HG02852 (cell line): ENCODE measurements at regions not wholly inside any gene's neighbourhood (a gene's known extent, or its start where the extent isn't known, plus 50 kb on each side); places are given as distances from the start of the nearest gene placed in this dataset.
"Not testable (repeated sequence)": the region's sequence is repeated elsewhere in the genome, so short reads cannot be mapped to it uniquely, and the experiment has no call there.

Experiments used
- ATAC-seq: cut with Tn5 transposase; IDR thresholded peaks from one replicate; pipeline ENCODE4 v1.9.1; 2021; ENCODE audit warnings: mild to moderate bottlenecking, moderate library complexity; ENCODE audit not compliant: unreplicated experiment

- no peak for ATAC-seq
Observed at GRCh38 chr12:78269620-78270019, 438.9 kb downstream of the NAV3 start.

- no peak for ATAC-seq
Observed at GRCh38 chr12:78271546-78271945, 440.9 kb downstream of the NAV3 start.

- ATAC-seq = no peak
Observed at GRCh38 chr12:78275886-78276285, 445.2 kb downstream of the NAV3 start.

DNA sequence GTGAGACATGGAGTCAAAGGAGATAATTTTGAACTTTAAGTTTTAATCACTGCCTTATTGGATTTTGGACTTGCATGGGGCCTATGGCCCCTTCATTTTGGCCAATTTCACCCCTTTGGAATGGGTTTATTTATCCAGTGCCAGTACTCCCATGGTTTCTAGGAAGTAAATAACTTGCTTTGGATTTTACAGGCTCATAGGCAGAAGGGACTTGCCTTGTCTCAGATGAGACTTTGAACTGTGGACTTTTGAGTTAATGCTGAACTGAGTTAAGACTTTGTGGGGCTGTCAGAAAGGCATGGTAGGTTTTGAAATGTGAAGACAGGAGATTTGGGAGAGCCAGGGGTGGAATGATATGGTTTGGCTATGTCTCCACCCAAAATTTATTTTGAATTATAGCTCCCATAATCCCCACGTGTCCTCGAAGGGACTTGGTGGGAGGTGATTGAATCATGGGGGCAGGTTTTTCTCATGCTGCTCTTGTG lies 448.1 kb downstream of the NAV3 start:
- ATAC-seq = no peak

- ATAC-seq = no peak
Observed at GRCh38 chr12:78279567-78279966, 448.9 kb downstream of the NAV3 start.

DNA sequence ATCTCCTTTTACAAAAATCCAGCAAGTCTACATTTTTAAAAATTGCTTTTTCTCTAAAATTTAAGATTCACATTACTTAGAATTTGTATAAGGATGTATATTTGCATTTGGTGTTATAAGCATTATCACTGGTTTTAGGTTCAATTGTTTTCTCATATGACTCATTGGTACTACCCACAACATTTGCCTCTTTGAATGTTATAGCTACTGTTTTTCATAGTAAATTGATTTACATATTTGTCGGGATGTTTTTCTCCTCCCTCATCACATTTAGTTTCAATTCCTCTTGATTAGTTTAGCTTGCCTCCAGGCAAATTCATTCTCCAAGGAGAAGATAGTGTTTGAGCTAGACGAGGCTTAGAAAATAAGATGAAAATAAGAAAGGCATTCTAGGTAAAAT lies 450.4 kb downstream of the NAV3 start:
- not testable (repeated sequence) for ATAC-seq

GRCh38 chr12:78284417-78284816 lies 453.7 kb downstream of the NAV3 start:
- no peak for ATAC-seq

DNA sequence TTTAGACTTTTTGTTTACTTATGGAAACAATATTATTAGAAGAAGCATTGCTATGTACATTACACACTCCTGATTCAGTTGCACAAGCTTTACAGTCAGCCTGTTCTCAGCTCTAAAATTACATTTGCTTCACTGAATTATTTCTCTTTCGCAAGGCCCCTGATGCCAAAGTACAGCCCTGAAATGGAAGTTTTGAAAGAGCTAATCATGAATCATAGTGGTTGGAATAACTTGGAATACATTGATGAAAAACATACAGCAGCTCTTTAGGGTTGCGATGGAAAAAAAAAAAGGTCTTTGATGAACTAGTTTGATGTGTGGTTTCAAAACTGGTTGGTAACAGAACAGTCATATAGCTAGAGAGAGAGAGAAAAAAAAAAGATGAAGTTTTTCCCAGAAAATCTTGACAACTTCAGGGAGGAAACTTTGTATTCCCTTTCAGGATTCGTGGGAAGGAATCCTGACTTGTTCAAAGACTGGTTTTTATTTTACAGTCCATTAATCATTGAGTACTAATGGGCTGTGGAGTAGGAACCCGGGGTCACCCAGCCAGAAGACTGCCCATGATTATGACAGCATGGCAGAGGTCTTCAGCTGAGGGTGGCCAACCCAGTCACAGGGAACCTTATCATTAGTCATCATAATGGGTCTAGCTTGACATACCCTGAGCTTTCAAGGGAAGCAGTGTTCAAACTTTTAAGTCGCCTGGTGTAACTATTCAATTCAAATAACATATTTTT lies 460.1 kb downstream of the NAV3 start:
- ATAC-seq = no peak

DNA sequence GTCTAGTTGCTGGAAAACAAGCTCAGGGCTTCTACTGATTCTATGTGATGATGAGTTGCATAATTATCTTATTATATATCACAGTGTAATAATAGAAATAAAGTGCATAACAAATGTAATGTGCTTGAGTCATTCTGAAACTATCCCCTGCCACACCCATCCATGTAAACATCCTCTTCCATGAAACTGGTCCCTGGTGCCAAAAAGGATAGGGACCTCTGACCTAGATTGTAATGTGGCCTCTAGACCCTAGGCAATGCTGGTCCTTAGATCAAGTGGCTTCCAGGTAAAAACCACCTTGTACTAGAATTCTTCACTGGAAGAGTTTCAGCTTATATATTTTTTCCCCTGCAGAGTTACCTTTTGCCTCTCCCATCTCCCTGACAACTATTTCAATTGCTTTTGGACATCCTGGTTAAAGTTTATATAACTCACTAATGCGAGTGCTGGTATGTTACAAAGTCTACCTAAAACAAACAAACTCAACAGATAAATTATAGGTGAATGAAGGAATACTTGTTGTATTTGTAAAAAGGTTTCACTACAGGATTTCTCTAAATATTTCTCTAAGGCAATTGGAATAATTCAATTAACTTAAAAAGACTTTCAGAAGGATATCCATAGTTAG lies 462.5 kb downstream of the NAV3 start:
- no peak for ATAC-seq

DNA sequence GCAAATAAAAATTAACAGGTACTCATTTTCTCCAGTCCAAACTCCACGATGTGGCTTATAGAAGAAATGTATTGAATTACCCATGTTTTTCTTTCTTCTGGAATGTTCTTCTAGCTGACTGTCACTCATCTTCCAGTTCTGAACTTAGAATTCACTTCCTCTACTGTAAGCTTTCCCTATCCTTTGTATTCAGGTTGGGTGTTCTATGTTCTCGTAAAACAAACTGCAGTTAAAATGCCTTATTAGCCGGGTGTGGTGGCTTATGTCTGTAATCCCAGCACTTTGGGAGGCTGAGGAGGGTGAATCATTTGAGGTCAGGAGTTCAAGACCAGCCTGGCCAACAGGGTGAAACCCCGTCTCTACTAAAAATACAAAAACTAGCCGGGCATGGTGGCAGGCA lies 470.6 kb downstream of the NAV3 start:
- ATAC-seq = not testable (repeated sequence)

DNA sequence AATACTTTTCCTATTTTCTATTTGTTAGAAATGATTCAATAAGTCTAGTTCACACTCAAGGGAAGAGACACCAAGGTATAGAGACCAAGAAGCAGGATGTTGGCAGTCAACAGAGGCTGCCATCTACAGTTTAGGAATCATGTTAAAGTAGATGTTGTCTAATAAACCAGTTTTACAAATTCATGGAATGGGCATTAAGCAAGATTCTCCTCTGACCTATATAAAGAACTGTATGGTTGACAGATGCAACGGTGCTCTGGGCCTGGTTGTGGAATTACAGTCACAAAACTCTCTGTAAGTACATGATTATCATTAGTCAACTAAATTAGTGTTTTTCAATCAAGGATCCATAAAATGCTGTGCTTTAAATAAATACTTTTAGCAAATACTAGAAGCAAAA lies 475.1 kb downstream of the NAV3 start:
- ATAC-seq = no peak

DNA sequence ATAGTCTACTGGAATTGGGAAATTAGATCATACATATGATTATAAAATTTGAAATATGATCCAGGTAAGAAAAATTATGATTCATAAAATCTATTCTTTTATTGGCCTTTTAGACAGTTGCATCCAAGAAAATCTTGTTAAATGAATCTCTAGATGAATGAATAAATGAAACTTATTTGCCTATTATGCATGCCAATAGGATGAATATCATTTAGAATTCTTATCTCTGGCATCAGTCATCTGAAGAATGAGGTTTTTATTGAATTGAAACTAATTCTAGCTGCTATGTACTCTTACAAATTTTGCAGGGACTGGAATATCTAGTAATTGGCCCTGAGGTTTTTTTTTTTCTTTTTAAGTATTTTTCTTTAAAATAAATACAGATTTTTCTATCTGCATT lies 475.5 kb downstream of the NAV3 start:
- ATAC-seq = no peak

GRCh38 chr12:78308701-78309100 lies 478.0 kb downstream of the NAV3 start:
- ATAC-seq = no peak

- no peak for ATAC-seq
Observed at GRCh38 chr12:78315028-78315427, 484.3 kb downstream of the NAV3 start.

- ATAC-seq = no peak
Observed at GRCh38 chr12:78316136-78316535, 485.4 kb downstream of the NAV3 start.

DNA sequence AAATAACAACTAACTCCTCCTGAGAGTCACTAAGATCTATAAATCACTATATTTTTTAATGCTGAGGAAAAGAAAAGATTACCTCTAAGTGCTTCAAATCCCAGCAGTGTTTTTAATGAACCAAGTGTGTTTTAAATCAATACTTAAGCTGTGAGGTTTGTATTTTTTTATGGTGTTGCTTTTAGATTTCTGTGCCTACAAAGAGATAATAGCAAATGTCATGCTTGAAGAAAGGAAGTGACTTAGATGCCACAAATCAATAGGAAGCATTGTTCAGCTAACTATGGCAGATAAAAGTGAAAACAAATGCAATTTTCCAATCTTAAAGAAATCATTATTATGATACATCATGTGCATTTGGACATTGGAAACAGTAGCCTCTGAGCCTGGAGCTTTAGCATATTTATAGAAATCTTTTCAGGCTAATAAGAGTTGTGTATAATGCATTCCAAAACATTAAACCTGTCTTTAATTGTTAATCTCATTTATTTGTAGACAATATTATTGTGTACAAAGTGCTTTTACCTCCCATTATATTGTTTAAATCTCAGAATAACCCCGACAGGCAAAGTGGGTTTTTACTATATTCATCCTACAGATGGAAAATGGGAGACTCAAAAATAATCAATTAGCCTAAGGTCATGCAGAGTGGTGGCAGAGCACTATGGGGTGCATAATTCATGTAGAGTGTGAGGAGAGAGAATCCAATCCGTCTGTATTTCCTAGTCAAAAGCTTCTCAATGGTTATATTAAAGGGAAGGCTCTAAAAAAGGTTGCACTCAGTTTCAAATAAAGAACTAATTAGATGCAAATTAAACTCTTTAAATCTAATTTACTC lies 486.2 kb downstream of the NAV3 start:
- no peak for ATAC-seq

GRCh38 chr12:78321696-78322095 lies 491.0 kb downstream of the NAV3 start:
- no peak for ATAC-seq

DNA sequence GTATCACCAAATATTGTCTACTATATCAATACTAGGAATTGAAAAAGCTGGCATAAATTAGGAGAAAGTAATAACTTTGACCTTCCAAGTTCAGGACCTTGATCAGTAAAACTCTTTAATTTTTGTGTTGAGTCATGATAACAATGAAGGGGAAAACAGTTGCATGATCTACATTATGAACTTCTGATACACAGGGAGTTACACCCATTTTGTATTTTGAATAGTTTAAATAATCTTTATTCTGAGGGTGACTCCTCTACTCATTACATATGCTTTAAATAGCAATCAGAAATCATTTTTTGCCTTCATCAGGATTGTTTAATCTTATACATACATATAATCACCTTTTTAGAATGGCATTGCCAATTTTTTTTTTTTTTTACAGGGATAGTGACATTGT lies 492.5 kb downstream of the NAV3 start:
- no peak for ATAC-seq

GRCh38 chr12:78324234-78324633 lies 493.5 kb downstream of the NAV3 start:
- no peak for ATAC-seq

DNA sequence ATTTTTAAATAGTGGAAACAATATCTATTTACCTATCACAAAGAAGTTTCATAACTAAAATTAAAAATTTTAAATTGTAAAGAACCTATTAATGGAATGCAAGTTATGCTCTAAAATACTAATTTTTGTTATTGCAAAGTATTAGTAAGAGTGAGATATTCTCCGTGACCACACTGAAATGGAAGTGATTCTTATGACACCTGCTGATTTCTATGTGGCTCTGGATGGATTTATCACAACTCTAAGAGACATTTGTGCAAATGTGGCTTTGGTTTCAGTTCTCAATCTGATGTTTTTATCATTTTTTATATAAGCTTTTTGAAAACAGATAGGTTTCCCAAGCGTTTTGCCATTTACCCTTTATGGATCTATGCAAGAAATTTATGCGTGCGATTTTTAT lies 497.8 kb downstream of the NAV3 start:
- ATAC-seq = no peak

GRCh38 chr12:78330131-78330530 lies 499.4 kb downstream of the NAV3 start:
- no peak for ATAC-seq

- ATAC-seq = no peak
Observed at GRCh38 chr12:78331181-78331580, 500.5 kb downstream of the NAV3 start.
